Neural progenitor cell (in vitro differentiated cells): ENCODE measurements at regions not wholly inside any gene's neighbourhood (a gene's known extent, or its start where the extent isn't known, plus 50 kb on each side); places are given as distances from the start of the nearest gene placed in this dataset.
A peak's percentile ranks its signal among the peaks of the same experiment; 100 is the strongest.

Experiments used
- DNase-seq: peaks from one replicate; pipeline ENCODE4 v3.0.0-alpha.2; 2016; ENCODE audit warnings: low spot score
- H2AFZ ChIP-seq: fragments of 200-600 bp; sonication (generic); replicated peaks from 2 replicates; pipeline ENCODE4 v1.6.1; 2016; ENCODE audit warnings: antibody characterized with exemption
- H3F3A ChIP-seq: fragments of 200-600 bp; sonication (generic); 2 replicates; pipeline ENCODE4 v1.6.1; 2016; ENCODE audit warnings: antibody characterized with exemption, low read depth
- H3K27ac ChIP-seq: fragments of 200-600 bp; sonication (generic); 2 replicates; pipeline ENCODE4 v1.5.1; 2016; ENCODE audit warnings: mild to moderate bottlenecking
- H3K27me3 ChIP-seq: fragments of 200-600 bp; sonication (generic); 2 replicates; pipeline ENCODE4 v1.6.1; 2016; ENCODE audit warnings: mild to moderate bottlenecking, moderate library complexity
- H3K36me3 ChIP-seq: fragments of 200-600 bp; sonication (generic); 2 replicates; pipeline ENCODE4 v1.5.1; 2016
- H3K4me1 ChIP-seq: fragments of 200-600 bp; sonication (generic); 2 replicates; pipeline ENCODE4 v1.6.1; 2016; ENCODE audit warnings: mixed run types
- H3K4me2 ChIP-seq: fragments of 200-600 bp; sonication (generic); 2 replicates; pipeline ENCODE4 v1.6.1; 2016
- H3K4me3 ChIP-seq: fragments of 200-600 bp; sonication (generic); 2 replicates; pipeline ENCODE4 v1.5.1; 2016
- H3K79me2 ChIP-seq: fragments of 200-600 bp; sonication (generic); 2 replicates; pipeline ENCODE4 v1.6.1; 2016; ENCODE audit warnings: low read depth
- H3K9ac ChIP-seq: fragments of 200-600 bp; sonication (generic); 2 replicates; pipeline ENCODE4 v1.6.1; 2016
- H3K9me3 ChIP-seq: fragments of 200-600 bp; sonication (generic); 2 replicates; pipeline ENCODE4 v1.5.1; 2016; ENCODE audit warnings: low read depth
- H4K20me1 ChIP-seq: fragments of 200-600 bp; sonication (generic); 2 replicates; pipeline ENCODE4 v1.6.1; 2016; ENCODE audit warnings: low read depth
- H3K27ac Mint-ChIP-seq: 3 replicates; pipeline ENCODE4 v1.8.0; 2021; ENCODE audit warnings: mixed read lengths
- H3K27me3 Mint-ChIP-seq: 2 replicates; pipeline ENCODE4 v1.8.0; 2022; ENCODE audit warnings: low read depth, mild to moderate bottlenecking, inconsistent platforms, moderate library complexity, mixed read lengths; ENCODE audit not compliant: insufficient read depth
- H3K36me3 Mint-ChIP-seq: 3 replicates; pipeline ENCODE4 v1.8.0; 2021; ENCODE audit warnings: mixed read lengths
- H3K4me1 Mint-ChIP-seq: 3 replicates; pipeline ENCODE4 v1.8.0; 2021; ENCODE audit warnings: mixed read lengths
- H3K4me3 Mint-ChIP-seq: 3 replicates; pipeline ENCODE4 v1.8.0; 2021; ENCODE audit warnings: mild to moderate bottlenecking, moderate library complexity, mixed read lengths
- H3K9me3 Mint-ChIP-seq: 3 replicates; pipeline ENCODE4 v1.8.0; 2020; ENCODE audit warnings: mixed read lengths
- EZH2 ChIP-seq: fragments of 200-600 bp; sonication (generic); IDR thresholded peaks from 2 replicates; pipeline ENCODE4 v1.6.1; 2017; ENCODE audit warnings: antibody characterized with exemption, mild to moderate bottlenecking, moderate library complexity
- EZH2phosphoT487 ChIP-seq: fragments of 200-600 bp; sonication (generic); IDR thresholded peaks from 2 replicates; pipeline ENCODE4 v1.6.1; 2017; ENCODE audit warnings: antibody characterized with exemption
- TF ChIP-seq, protein P1 (sequence below): fragments of 200-600 bp; sonication (generic); IDR thresholded peaks from 2 replicates; pipeline ENCODE4 v1.5.1; 2017; ENCODE audit warnings: antibody characterized with exemption, mild to moderate bottlenecking

DNA sequence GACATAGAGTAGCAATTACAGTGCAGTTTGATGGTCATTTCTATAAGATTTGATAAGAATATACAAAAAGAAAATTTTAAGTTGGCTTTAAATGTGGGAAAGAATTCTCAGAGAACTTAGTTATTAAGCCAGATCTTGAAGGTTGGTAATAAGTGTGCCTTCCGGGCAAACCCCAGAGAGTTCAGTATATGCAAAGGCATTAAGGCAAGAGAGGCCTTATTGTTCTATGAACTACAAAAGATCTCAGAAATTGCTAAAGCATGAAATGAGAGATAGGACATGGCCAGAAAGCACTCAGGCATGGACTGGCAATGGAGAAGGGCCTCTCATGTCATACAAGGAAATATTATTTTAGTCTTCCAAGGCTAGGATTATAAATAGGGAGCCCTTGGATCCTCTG is 390.2 kb upstream of the C1orf87 start:
- no peaks in the 10 kb centered on the region for H3K36me3 Mint-ChIP-seq
- no peak overlapping the region for H3K9ac ChIP-seq
- H3K27ac Mint-ChIP-seq: no peak overlapping the region
- no peaks in the 10 kb centered on the region for H3K27me3 ChIP-seq
- H4K20me1 ChIP-seq: no peaks in the 10 kb centered on the region
- no peak for TF ChIP-seq EZH2
- TF ChIP-seq, protein P1, sequence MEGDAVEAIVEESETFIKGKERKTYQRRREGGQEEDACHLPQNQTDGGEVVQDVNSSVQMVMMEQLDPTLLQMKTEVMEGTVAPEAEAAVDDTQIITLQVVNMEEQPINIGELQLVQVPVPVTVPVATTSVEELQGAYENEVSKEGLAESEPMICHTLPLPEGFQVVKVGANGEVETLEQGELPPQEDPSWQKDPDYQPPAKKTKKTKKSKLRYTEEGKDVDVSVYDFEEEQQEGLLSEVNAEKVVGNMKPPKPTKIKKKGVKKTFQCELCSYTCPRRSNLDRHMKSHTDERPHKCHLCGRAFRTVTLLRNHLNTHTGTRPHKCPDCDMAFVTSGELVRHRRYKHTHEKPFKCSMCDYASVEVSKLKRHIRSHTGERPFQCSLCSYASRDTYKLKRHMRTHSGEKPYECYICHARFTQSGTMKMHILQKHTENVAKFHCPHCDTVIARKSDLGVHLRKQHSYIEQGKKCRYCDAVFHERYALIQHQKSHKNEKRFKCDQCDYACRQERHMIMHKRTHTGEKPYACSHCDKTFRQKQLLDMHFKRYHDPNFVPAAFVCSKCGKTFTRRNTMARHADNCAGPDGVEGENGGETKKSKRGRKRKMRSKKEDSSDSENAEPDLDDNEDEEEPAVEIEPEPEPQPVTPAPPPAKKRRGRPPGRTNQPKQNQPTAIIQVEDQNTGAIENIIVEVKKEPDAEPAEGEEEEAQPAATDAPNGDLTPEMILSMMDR: no peak
- no peak for TF ChIP-seq EZH2phosphoT487
- H3K4me1 Mint-ChIP-seq: no peaks in the 10 kb centered on the region
- no peak overlapping the region for H3K4me3 Mint-ChIP-seq
- no peak overlapping the region for H3K27ac ChIP-seq
- no peaks in the 10 kb centered on the region for H3F3A ChIP-seq
- no peaks in the 10 kb centered on the region for H3K36me3 ChIP-seq
- no peak overlapping the region for H3K4me3 ChIP-seq
- H3K4me1 ChIP-seq: no peaks in the 10 kb centered on the region
- no peak for DNase-seq
- no peak overlapping the region for H2AFZ ChIP-seq
- H3K4me2 ChIP-seq: no peak overlapping the region
- H3K79me2 ChIP-seq: no peaks in the 10 kb centered on the region
- no peaks in the 10 kb centered on the region for H3K9me3 ChIP-seq
- peaks cover 8% of the 10 kb centered on the region for H3K9me3 Mint-ChIP-seq
- H3K27me3 Mint-ChIP-seq: no peaks in the 10 kb centered on the region

DNA sequence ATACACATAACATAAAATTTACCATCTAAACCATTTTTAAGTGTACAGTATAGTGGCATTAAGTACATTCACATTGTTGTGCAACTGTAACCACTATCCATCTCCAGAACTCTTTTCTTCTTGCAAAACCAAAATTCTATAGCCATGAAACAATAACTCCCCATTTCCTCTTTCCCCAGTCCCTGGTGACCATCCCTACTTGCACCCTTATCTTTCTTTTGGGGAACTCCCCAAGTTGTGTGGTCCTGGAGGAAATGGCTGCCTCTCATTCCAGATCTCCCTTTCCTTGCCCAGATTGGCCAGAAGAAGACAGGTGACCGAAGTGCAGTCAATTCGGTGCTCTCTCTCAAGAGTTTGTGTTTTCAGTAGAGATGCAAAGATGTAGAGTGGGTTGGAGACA is 389.6 kb upstream of the C1orf87 start:
- H3K4me1 ChIP-seq: no peaks in the 10 kb centered on the region
- Mint-ChIP-seq H3K27ac (no peak overlapping the region), H3K27me3 (no peaks in the 10 kb centered on the region), H3K9me3 (peaks cover 10% of the 10 kb centered on the region), H3K36me3 (no peaks in the 10 kb centered on the region), H3K4me1 (no peaks in the 10 kb centered on the region), H3K4me3 (no peak overlapping the region)
- DNase-seq: no peak
- no peaks in the 10 kb centered on the region for H3K36me3 ChIP-seq
- no peak overlapping the region for H2AFZ ChIP-seq
- H3K27ac ChIP-seq: no peak overlapping the region
- H3K4me2 ChIP-seq: no peak overlapping the region
- H3K4me3 ChIP-seq: no peak overlapping the region
- H3K9me3 ChIP-seq: no peaks in the 10 kb centered on the region
- no peak for TF ChIP-seq EZH2
- TF ChIP-seq, protein P1: no peak
- no peak for TF ChIP-seq EZH2phosphoT487
- no peaks in the 10 kb centered on the region for H3K79me2 ChIP-seq
- H4K20me1 ChIP-seq: no peaks in the 10 kb centered on the region
- H3K9ac ChIP-seq: no peak overlapping the region
- H3K27me3 ChIP-seq: no peaks in the 10 kb centered on the region
- no peaks in the 10 kb centered on the region for H3F3A ChIP-seq

DNA sequence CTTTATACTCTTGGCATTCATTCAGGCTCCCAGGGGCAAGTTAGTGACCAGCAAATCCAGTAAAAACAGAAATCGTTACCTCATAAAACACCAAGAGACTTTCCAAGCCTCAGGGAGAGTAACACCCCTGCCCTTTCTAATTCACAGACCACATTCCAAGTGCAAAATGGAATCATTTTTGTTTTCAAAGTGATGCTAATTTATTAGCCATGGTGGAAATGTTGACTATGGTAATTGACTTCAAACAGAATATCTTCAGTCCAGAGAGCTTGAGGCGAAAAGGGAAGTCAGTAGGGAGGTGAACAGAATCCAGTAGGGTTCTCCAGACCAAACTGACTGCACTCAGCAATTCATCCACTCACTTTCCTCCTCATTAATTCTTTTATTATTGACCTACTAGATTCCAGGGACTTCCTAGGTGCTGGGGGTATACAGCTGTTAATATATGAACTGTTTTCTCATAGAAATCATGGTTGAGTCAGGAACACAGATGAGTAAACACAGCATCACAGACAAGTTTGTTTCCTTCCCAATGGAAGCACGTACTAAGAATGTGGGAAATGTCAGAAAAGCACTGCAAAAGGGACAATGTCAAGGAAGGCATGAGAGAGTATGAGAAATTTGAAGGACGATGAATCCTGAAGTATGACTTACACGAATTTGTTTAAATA is 388.5 kb upstream of the C1orf87 start:
- no peaks in the 10 kb centered on the region for H3K27me3 Mint-ChIP-seq
- H3K4me3 ChIP-seq: no peak overlapping the region
- H2AFZ ChIP-seq: peak overlapping the region; percentile 50
- TF ChIP-seq EZH2phosphoT487 (no peak), EZH2 (no peak)
- TF ChIP-seq, protein P1: no peak
- no peak overlapping the region for H3K27ac Mint-ChIP-seq
- no peaks in the 10 kb centered on the region for H3K36me3 Mint-ChIP-seq
- no peak overlapping the region for H3K9ac ChIP-seq
- H3K4me2 ChIP-seq: no peak overlapping the region
- H3K9me3 Mint-ChIP-seq: peaks cover 15% of the 10 kb centered on the region
- H3K9me3 ChIP-seq: no peaks in the 10 kb centered on the region
- H4K20me1 ChIP-seq: no peaks in the 10 kb centered on the region
- no peak overlapping the region for H3K4me3 Mint-ChIP-seq
- no peaks in the 10 kb centered on the region for H3K4me1 ChIP-seq
- no peaks in the 10 kb centered on the region for H3F3A ChIP-seq
- DNase-seq: no peak
- H3K36me3 ChIP-seq: no peaks in the 10 kb centered on the region
- H3K27ac ChIP-seq: no peak overlapping the region
- H3K79me2 ChIP-seq: no peaks in the 10 kb centered on the region
- no peaks in the 10 kb centered on the region for H3K27me3 ChIP-seq
- H3K4me1 Mint-ChIP-seq: no peaks in the 10 kb centered on the region
